HG02981 (cell line): ENCODE measurements at regions not wholly inside any gene's neighbourhood (a gene's known extent, or its start where the extent isn't known, plus 50 kb on each side); places are given as distances from the start of the nearest gene placed in this dataset.

Source experiments
- ATAC-seq: cut with Tn5 transposase; IDR thresholded peaks from one replicate; pipeline ENCODE4 v1.9.1; 2021; ENCODE audit warnings: mild to moderate bottlenecking, moderate library complexity; ENCODE audit not compliant: unreplicated experiment

DNA sequence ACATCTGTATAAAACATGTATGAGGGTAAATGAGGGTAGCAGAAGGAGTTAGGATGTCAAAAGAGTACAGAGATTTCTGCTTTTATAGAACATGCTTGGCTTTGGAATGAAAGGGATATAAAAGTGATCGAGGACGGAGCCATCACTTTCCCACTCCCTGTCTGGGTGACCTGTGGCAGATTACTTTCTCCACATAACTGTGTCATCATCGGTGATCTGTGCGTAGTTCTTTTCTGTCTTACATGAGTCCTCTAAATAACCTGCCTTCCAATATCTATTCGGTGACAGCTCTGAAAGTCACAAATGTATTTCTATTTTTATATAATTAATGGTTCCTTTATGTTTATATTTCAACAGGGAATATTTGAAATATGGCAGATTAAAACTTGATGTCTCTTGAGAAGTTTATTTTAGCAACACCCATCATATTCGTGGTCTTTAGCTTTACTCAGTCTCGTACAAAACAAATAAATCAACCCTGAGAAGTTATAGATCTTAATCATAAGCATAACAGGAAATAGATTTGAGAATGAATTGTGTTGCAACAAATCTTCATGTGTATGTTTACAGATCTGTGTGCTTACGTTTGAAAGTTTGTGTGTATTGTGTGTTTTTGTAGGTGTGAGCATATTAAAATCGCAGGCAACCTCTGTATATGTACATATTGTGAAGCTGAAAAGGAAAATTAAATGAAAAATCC is 1094.3 kb downstream of the EFNB2 start:
- no peak for ATAC-seq

GRCh38 chr13:105436943-105437342 is 1098.5 kb downstream of the EFNB2 start:
- ATAC-seq = no peak

DNA sequence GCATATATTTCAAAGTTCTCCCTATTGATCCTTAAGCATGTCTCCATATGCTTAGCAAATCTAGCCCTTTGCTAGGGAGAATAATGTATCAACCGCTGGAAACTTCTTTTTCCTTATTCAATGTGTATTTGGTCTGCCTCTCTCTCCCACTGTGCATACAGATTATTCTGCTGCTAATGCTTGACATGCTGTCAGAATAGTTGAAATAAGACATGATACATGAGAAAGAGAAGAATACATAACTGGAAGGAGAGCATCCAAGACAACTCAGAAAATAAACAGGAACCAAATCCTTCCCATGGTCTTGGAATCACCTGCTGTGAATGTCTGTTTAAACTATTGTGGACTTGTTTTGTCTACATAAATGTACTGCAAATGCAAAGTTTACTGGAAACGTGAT is 1103.0 kb downstream of the EFNB2 start:
- no peak for ATAC-seq

DNA sequence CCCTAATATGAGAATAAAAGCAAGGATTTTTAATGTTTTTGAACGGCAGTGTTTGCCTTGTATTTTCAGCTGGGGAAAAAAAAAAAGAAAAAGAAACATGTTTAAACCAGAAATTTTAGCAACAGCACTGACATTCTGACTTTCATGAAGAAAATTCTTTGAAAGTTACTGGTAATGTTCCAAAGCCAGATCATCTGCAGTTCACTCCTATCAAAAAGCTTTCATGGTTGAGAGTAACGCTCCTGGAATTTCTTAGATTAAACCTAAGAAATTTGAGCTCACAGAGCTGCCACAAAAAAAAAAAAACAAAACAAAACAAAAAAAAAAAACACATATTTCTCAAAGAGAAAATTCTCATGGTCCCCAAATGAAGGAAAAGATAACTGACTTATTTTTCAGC is 1106.7 kb downstream of the EFNB2 start:
- no peak for ATAC-seq

- no peak for ATAC-seq
These were observed 1109.0 kb downstream of the EFNB2 start for GRCh38 chr13:105426441-105426840.

DNA sequence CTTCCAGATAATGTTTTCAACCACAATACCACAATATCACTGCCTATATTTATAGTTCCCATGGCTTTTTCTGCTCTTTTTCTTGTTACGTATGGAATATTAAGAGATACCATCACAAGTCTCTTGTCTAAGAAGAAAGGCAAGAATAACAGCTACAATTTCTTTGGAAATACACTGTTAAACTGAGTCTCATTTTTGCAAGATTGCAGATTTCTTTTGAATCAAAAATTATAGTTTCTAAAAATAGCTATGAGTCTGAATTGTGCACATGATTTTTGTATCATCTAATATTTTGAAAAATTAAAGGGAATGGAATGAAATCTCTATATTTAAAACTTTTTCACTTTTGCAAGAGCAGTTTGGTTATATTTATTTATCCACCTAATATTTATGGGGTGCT is 1120.8 kb downstream of the EFNB2 start:
- no peak for ATAC-seq

DNA sequence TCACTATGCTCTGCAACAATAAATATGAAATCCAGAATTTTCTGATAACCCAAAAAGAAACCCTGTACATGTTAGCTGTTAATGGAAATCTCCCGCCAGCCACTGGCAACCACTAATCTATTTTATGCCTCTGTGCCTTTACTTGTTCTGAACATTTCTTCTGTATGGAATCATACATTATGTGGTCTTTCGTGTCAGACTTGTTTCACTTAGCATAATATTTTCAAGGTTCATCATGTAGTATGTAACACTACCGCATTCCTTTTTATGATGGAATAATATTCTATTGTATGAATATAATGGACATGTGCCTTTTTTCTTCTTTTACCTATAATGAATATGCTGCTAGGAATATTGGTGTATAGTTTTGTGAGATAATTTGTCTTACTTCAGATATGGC is 1123.3 kb downstream of the EFNB2 start:
- ATAC-seq = no peak

DNA sequence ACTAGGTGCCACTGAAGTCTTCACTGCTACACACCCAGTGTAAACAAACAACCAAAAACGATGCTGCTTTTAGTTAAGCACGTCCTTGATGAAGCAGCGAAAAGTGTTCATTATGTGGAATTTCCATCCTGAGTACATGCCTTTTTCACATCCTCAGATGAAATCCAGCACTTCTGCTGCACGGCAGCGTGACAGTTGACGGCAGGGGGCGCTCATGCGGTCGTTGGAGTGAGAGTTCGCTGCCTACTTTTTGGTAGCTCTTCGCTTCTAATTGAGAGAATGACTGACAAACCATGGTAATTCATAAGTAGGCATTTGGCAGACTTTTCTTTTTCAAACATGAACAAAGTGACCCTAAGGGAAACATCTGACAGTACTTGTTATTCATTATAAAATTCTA is 1124.9 kb downstream of the EFNB2 start:
- no peak for ATAC-seq

- no peak for ATAC-seq
These were observed 1128.9 kb downstream of the EFNB2 start for GRCh38 chr13:105406551-105406950.

- ATAC-seq = no peak
These were observed 1132.4 kb downstream of the EFNB2 start for GRCh38 chr13:105403086-105403485.

GRCh38 chr13:105395041-105395440 is 1140.4 kb downstream of the EFNB2 start:
- ATAC-seq = no peak

DNA sequence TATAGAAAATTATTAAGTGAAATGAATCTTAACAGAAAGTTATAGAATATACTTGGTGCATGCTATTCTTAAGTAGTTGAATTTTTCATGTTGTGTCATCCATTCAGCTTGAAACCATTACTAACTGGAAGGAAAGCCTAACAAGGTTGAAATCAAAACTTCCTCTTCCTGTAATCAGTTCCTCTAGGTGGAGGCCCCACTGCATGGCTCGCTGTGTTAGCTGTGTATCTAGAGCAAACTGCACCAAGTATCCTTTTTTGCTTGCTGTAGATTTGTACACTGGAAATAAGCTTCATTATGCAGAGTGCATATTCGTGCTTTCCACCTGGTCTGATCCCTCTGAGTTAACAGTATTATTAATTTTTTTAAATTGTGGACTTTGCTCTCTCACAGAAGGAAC is 1146.1 kb downstream of the EFNB2 start:
- ATAC-seq = no peak

DNA sequence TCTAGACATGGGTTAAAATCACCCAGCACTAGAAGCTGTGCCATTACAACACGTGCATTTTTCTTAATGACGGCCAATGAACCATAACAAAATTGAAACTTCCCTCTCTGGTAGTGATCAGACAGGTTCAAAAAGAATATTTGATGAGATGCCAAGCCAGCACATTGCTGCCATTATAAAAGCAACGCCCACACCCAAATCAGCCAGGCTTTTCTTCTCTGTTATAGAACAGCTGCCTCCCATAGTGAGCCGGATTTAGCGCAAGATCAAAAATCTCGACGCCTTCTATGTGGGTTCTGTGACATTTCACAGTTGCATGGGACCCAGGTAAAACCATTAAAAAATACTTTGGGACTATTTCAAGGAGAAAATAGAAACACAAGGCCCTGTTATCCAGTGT is 1158.0 kb downstream of the EFNB2 start:
- no peak for ATAC-seq

GRCh38 chr13:105370011-105370650 is 1165.3 kb downstream of the EFNB2 start:
- no peak for ATAC-seq

DNA sequence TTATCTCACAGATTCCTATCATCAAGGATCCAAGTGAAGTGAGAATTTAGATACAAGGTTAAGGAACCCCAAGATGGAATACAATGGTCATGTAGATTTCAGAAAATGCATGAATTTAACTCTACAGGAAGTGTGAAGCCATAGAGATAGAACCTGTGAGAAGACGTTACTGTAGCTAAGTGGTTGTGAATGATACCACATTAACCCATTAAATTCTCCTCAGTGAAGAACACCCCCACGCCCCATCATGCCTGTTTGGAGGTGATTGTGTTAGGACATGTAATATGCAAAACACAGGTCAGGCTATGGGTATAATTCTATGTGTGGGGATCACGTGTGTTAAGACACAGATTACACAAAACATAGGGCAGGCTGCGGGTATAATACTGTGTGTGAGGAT is 1166.7 kb downstream of the EFNB2 start:
- no peak for ATAC-seq

- ATAC-seq = no peak
These were observed 1169.6 kb downstream of the EFNB2 start for GRCh38 chr13:105365831-105366230.

- no peak for ATAC-seq
These were observed 1170.4 kb downstream of the EFNB2 start for GRCh38 chr13:105365021-105365550.

DNA sequence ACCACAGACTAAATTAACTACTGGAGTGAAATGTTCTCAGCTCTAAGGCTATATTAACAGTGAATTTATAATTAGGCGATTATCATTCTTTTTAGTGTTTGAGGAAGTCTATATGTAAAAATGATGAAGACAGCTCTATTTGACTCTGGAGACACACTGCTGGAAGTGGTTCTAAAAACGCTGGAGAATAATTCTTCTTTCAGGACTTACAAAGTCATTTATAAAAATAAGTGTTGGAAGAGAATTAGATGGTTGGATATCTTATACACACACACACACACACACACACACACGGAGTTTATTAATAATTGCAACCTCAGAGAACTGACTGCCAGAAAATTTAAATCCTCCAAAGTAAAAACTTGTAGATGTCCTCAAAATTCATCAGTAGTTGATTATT is 1171.3 kb downstream of the EFNB2 start:
- ATAC-seq = no peak

DNA sequence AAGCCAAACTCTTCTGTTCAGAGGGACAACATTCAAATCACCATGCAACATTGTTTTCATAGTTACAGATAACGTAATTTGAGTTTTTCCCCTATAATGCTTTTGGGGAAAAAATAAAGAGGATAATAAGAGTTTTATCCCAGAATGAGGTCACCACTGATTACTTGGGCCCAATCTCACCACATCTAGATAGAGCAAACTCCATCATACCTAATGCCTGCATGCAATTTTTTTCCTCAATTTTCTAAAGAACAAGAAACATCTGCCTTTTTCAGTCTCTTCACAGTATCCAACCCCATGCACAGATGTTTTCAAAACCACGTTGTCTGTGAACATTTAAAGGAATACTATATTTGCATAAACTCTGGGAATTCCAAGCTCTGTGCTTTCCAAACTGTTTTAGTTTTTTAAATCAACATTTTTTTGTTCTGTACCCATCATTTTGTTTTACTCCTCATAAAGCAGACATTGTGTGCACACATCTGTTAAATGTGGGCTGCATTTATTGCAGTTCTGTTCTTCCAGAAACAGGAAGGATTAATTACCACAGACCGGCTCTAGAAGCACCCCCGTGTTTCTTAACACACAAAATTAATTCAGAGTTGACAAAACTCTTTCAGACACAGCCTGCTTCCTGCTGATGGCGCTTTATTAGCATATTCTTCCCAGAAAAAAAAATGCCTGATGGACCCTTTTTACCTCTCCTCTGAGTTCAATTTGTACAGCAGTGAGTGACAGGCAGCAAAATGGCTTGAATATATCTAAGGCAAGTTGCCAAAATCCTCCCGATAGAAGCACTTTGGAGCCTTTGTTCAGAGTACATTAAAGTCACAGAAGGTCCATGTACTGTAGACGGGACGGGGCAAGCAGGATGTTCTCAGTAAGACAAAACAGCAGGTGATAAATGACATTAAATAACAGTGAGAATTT is 1171.9 kb downstream of the EFNB2 start:
- no peak for ATAC-seq

DNA sequence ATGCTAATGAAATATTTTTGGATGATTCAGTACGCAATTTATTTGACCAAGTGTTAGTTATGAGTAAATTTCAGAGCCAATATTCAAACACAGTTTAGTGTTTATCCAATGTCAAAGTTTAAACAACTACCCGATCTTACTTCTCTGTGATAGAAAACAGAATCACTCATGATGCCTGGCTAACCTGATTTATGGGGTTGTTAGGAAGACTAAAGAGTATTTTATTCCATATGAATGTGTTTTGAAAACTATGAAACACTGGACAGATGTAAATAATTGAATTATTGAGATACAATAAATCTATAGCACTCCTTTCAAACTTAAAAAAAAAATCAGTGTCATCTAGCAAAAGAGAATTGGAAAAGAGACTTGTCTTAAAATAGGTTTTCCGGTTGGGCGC is 1181.8 kb downstream of the EFNB2 start:
- no peak for ATAC-seq

DNA sequence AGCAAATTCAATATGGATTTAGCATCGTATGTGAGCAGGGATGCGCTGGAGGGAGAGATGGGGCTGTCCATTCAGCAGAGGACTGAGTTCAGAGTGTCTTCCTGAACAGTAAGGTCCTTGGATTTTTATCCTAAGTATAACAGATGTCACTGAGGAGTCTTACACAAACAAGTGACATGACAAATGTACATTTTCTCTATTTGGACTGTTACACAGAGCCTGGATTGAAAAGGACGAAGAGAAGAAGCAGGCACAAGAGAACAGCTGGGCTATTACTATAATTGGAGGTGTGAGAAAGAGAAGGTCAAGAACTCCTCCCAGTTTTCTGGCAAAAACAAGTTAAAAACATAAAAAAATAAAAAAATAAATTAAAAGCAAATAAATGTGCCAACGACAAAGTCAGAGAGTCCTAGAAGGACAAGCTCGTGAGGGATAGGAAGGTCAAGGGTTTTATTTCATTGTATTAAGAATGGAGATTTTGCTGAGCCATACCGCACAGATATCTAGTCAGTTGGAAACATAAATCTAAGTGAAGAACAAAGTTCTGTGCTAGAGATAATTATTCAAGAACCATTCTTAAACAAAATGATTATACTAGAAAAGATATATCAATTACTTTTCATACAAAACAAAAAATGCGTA is 1186.3 kb downstream of the EFNB2 start:
- no peak for ATAC-seq
